ENCODE measurements at regions not wholly inside any gene's neighbourhood (a gene's known extent, or its start where the extent isn't known, plus 50 kb on each side); places are given as distances from the start of the nearest gene placed in this dataset.

GRCh38 chr18:78563110-78563509 lies 416.5 kb upstream of the SALL3 start:
- no peak for TF ChIP-seq POLR2A (IDR thresholded peaks at IDR 0.05; ENCODE audit: low read depth, low read length)
- TF ChIP-seq TAF1 (IDR thresholded peaks at IDR 0.05; ENCODE audit: borderline replicate concordance, low read depth, low read length): no peak

Data from GM12892 (cell line).